H9 (cell line): ENCODE measurements at regions not wholly inside any gene's neighbourhood (a gene's known extent, or its start where the extent isn't known, plus 50 kb on each side); places are given as distances from the start of the nearest gene placed in this dataset.

Source experiments
- DNase-seq: peaks from one replicate; pipeline ENCODE4 v3.0.0-alpha.2; 2017
- H2AFZ ChIP-seq: one replicate; pipeline ENCODE4 v1.6.1; 2013; ENCODE audit warnings: mild to moderate bottlenecking, low read length, control low read depth, moderate library complexity
- H2AK5ac ChIP-seq: 2 replicates; pipeline ENCODE4 v1.6.1; 2013; ENCODE audit warnings: low read length, control low read depth, mixed read lengths; ENCODE audit not compliant: insufficient read length
- H2BK120ac ChIP-seq: one replicate; pipeline ENCODE4 v1.6.1; 2013; ENCODE audit warnings: low read depth, mild to moderate bottlenecking, low read length, control low read depth, inconsistent platforms; ENCODE audit not compliant: poor library complexity, severe bottlenecking
- H2BK12ac ChIP-seq: 2 replicates; pipeline ENCODE4 v1.6.1; 2013; ENCODE audit warnings: low read length, control low read depth, mixed read lengths, low read depth; ENCODE audit not compliant: insufficient read length
- H2BK15ac ChIP-seq: 2 replicates; pipeline ENCODE4 v1.6.1; 2013; ENCODE audit warnings: low read depth, low read length, control low read depth
- H2BK20ac ChIP-seq: one replicate; pipeline ENCODE4 v1.6.1; 2013; ENCODE audit warnings: low read depth, mild to moderate bottlenecking, low read length, control low read depth, inconsistent platforms; ENCODE audit not compliant: poor library complexity, severe bottlenecking
- H2BK5ac ChIP-seq: 2 replicates; pipeline ENCODE4 v1.6.1; 2013; ENCODE audit warnings: low read length, control low read depth, mixed read lengths; ENCODE audit not compliant: insufficient read length
- H3K14ac ChIP-seq: 2 replicates; pipeline ENCODE4 v1.6.1; 2013; ENCODE audit warnings: low read length, control low read depth; ENCODE audit not compliant: insufficient read depth
- H3K18ac ChIP-seq: 2 replicates; pipeline ENCODE4 v1.6.1; 2013; ENCODE audit warnings: low read depth, mild to moderate bottlenecking, mixed read lengths, low read length, control low read depth; ENCODE audit not compliant: insufficient read length
- H3K23ac ChIP-seq: 2 replicates; pipeline ENCODE4 v1.6.1; 2013; ENCODE audit warnings: low read length, control low read depth, mixed read lengths, low read depth; ENCODE audit not compliant: insufficient read length
- H3K23me2 ChIP-seq: 2 replicates; pipeline ENCODE4 v1.6.1; 2013; ENCODE audit warnings: low read depth, mild to moderate bottlenecking, mixed read lengths, low read length, control low read depth; ENCODE audit not compliant: insufficient read length, poor library complexity, severe bottlenecking
- H3K27ac ChIP-seq: 2 replicates; pipeline ENCODE4 v1.5.1; 2013; ENCODE audit warnings: low read length, control low read depth, mixed read lengths, low read depth; ENCODE audit not compliant: insufficient read length
- H3K27me3 ChIP-seq: 2 replicates; pipeline ENCODE4 v1.6.1; 2013; ENCODE audit warnings: low read length, control low read depth, inconsistent platforms; ENCODE audit not compliant: insufficient read depth
- H3K4ac ChIP-seq: 2 replicates; pipeline ENCODE4 v1.6.1; 2013; ENCODE audit warnings: low read depth, mild to moderate bottlenecking, control low read depth, inconsistent platforms, low read length, moderate library complexity
- H3K4me1 ChIP-seq: 2 replicates; pipeline ENCODE4 v1.6.1; 2013; ENCODE audit warnings: low read length, control low read depth, inconsistent platforms; ENCODE audit not compliant: insufficient read depth
- H3K4me2 ChIP-seq: 2 replicates; pipeline ENCODE4 v1.6.1; 2013; ENCODE audit warnings: low read length, control low read depth, mixed read lengths; ENCODE audit not compliant: insufficient read length, insufficient read depth
- H3K56ac ChIP-seq: 2 replicates; pipeline ENCODE4 v1.6.1; 2013; ENCODE audit warnings: low read depth, mild to moderate bottlenecking, mixed read lengths, low read length, control low read depth; ENCODE audit not compliant: insufficient read length
- H3K79me1 ChIP-seq: 2 replicates; pipeline ENCODE4 v1.6.1; 2013; ENCODE audit warnings: low read depth, mild to moderate bottlenecking, moderate library complexity, low read length, control low read depth, inconsistent platforms; ENCODE audit not compliant: insufficient read depth, poor library complexity, severe bottlenecking
- H3K79me2 ChIP-seq: 2 replicates; pipeline ENCODE4 v1.6.1; 2013; ENCODE audit warnings: low read length, control low read depth, inconsistent platforms; ENCODE audit not compliant: insufficient read depth
- H3K9ac ChIP-seq: 2 replicates; pipeline ENCODE4 v1.6.1; 2013; ENCODE audit warnings: low read length, control low read depth, mixed read lengths; ENCODE audit not compliant: insufficient read length; ENCODE audit errors: extremely low read depth
- H3K9me3 ChIP-seq: one replicate; pipeline ENCODE4 v1.6.1; 2013; ENCODE audit warnings: low read depth, low read length, inconsistent platforms; ENCODE audit not compliant: control insufficient read depth
- H3T11ph ChIP-seq: one replicate; pipeline ENCODE4 v1.6.1; 2013; ENCODE audit warnings: mild to moderate bottlenecking, low read length, control low read depth, inconsistent platforms
- H4K20me1 ChIP-seq: one replicate; pipeline ENCODE4 v1.6.1; 2013; ENCODE audit not compliant: control insufficient read depth, insufficient read length, insufficient read depth
- H4K5ac ChIP-seq: 2 replicates; pipeline ENCODE4 v1.6.1; 2013; ENCODE audit warnings: low read depth, mild to moderate bottlenecking, mixed read lengths, low read length, control low read depth; ENCODE audit not compliant: insufficient read length
- H4K8ac ChIP-seq: replicated peaks from 2 replicates; pipeline ENCODE4 v1.6.1; 2013; ENCODE audit warnings: low read length, control low read depth, mixed read lengths, low read depth; ENCODE audit not compliant: insufficient read length
- H4K91ac ChIP-seq: 2 replicates; pipeline ENCODE4 v1.6.1; 2013; ENCODE audit warnings: low read depth, mild to moderate bottlenecking, moderate library complexity, mixed read lengths, low read length, control low read depth; ENCODE audit not compliant: insufficient read length
- H3K27ac Mint-ChIP-seq, 3 experiments: 2 replicates in 2 of 3; 3 replicates in 1 of 3; pipeline ENCODE4 v1.8.0; 2020 to 2021; ENCODE audit warnings: mixed read lengths in 3 of 3, mild to moderate bottlenecking in 1 of 3, moderate library complexity in 1 of 3
- H3K27me3 Mint-ChIP-seq: 2 replicates; pipeline ENCODE4 v1.8.0; 2021; ENCODE audit warnings: low read depth, mild to moderate bottlenecking, moderate library complexity, mixed read lengths
- H3K36me3 Mint-ChIP-seq, 3 experiments: 2 replicates in 2 of 3; 3 replicates in 1 of 3; pipeline ENCODE4 v1.8.0; 2020 to 2021; ENCODE audit warnings: low read depth in 3 of 3, mixed read lengths in 3 of 3; ENCODE audit not compliant: insufficient read depth in 1 of 3
- H3K4me1 Mint-ChIP-seq, 2 experiments: 2 replicates each; pipeline ENCODE4 v1.8.0; 2020; ENCODE audit warnings: mixed read lengths in 2 of 2
- H3K4me3 Mint-ChIP-seq, 2 experiments: 2 replicates in 1 of 2; 3 replicates in 1 of 2; pipeline ENCODE4 v1.8.0; 2020 to 2021; ENCODE audit warnings: mild to moderate bottlenecking in 2 of 2, mixed read lengths in 2 of 2, moderate library complexity in 1 of 2
- H3K9me3 Mint-ChIP-seq, 2 experiments: 2 replicates in 1 of 2; 3 replicates in 1 of 2; pipeline ENCODE4 v1.8.0; 2020; ENCODE audit warnings: mild to moderate bottlenecking in 2 of 2, mixed read lengths in 2 of 2, moderate library complexity in 1 of 2
- WGBS: extraction: QIAGEN DNeasy Blood & Tissue Kit; methylation state at CpG from one replicate; pipeline ENCODE4 v1.1.7; 2013; ENCODE audit warnings: missing lambda C conversion rate, low lambda C conversion rate, mixed read lengths; ENCODE audit not compliant: insufficient read length; ENCODE audit errors: extremely low coverage; 5-methylcytosine and 5-hydroxymethylcytosine counted together
- TF ChIP-seq, protein P1 (sequence below): fragments of 200-600 bp; sonication (generic); conservative IDR thresholded peaks from 3 replicates; pipeline ENCODE4 v1.8.0; 2021; ENCODE audit warnings: antibody characterized with exemption, mild to moderate bottlenecking

DNA sequence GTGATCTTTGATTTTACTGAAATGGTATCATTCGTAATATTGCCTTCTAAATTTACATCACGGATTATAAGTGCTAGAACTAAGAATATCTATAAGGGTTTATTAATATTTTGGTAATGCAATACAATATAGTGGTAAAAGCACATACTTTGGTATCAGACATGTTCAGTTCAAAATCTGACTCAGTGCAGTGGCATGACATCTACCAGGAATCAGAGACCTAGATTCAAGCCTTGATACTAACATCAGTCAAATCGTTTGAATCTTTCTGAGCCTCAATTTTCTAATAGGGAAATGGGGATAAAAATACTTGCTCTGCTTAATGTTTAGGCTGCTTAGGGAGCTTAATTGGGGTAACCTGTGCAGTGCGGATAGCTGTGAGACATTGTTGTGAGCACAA is 488.0 kb downstream of the BCKDHB start:
- Histone ChIP-seq H2BK20ac (no peak overlapping the region), H3K79me1 (no peaks in the 10 kb centered on the region), H3K56ac (no peak overlapping the region), H2BK120ac (no peak overlapping the region), H3K18ac (no peak overlapping the region), H2AFZ (no peak overlapping the region), H2AK5ac (no peak overlapping the region), H4K91ac (no peak overlapping the region), H3K23me2 (no peaks in the 10 kb centered on the region), H3K79me2 (no peaks in the 10 kb centered on the region), H3K4ac (no peak overlapping the region), H3K9ac (no peak overlapping the region), H3K4me2 (no peak overlapping the region), H3K27me3 (no peaks in the 10 kb centered on the region), H3T11ph (no peak overlapping the region), H2BK12ac (no peak overlapping the region), H4K8ac (no peak overlapping the region), H4K20me1 (no peaks in the 10 kb centered on the region), H2BK15ac (no peak overlapping the region), H3K9me3 (no peaks in the 10 kb centered on the region), H3K27ac (no peak overlapping the region), H3K23ac (no peak overlapping the region), H3K4me1 (no peaks in the 10 kb centered on the region), H2BK5ac (no peak overlapping the region), H4K5ac (no peak overlapping the region), H3K14ac (no peak overlapping the region)
- Mint-ChIP-seq H3K36me3 (no peaks in the 10 kb centered on the region), H3K27me3 (no peaks in the 10 kb centered on the region), H3K4me1 (no peaks in the 10 kb centered on the region), H3K4me3 (no peak overlapping the region), H3K27ac (no peak overlapping the region), H3K9me3 (peaks cover 0 to 4% of the 10 kb centered on the region in 2 experiments; a peak in 2 of 5 replicates)
- DNase-seq = no peak
- WGBS = no CpG with 5 or more reads among the region's 4 CpGs
- TF ChIP-seq, protein P1, sequence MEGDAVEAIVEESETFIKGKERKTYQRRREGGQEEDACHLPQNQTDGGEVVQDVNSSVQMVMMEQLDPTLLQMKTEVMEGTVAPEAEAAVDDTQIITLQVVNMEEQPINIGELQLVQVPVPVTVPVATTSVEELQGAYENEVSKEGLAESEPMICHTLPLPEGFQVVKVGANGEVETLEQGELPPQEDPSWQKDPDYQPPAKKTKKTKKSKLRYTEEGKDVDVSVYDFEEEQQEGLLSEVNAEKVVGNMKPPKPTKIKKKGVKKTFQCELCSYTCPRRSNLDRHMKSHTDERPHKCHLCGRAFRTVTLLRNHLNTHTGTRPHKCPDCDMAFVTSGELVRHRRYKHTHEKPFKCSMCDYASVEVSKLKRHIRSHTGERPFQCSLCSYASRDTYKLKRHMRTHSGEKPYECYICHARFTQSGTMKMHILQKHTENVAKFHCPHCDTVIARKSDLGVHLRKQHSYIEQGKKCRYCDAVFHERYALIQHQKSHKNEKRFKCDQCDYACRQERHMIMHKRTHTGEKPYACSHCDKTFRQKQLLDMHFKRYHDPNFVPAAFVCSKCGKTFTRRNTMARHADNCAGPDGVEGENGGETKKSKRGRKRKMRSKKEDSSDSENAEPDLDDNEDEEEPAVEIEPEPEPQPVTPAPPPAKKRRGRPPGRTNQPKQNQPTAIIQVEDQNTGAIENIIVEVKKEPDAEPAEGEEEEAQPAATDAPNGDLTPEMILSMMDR = no peak
